ENCODE measurements at regions not wholly inside any gene's neighbourhood (a gene's known extent, or its start where the extent isn't known, plus 50 kb on each side); places are given as distances from the start of the nearest gene placed in this dataset.

DNA sequence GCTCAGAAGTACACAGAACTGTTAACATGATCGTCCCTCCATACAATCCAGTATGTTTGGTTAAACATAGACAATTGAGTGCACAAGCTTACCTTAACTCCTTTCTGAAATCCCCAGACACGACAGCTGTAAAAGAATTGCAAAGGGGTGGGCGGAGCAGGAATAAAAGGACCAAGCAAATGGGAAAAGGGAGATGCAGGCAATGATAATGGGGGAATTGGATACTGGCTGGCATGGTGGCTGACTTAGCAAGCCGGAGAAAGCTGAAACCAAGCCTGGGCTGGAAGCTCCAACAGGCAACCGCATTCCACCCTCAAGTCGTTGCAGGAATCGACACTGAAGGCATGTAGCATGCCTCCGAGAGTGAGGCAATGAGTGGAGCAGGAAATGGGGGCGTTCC, 96.8 kb upstream of the TMEM132C start:
- no peak for DNase-seq
- in situ Hi-C loops (cut with HindIII; ENCODE audit: low pct_ligation_motif_present, low pct_unique_long_range_greater_than_20kb, low sequenced_read_pairs): no loop called here

GRCh38 chr12:128178565-128178964, 88.4 kb upstream of the TMEM132C start:
- peak; percentile 90 for DNase-seq
- in situ Hi-C loops (cut with HindIII; ENCODE audit: low pct_ligation_motif_present, low pct_unique_long_range_greater_than_20kb, low sequenced_read_pairs): no loop called here

GRCh38 chr12:128178966-128179365, 88.0 kb upstream of the TMEM132C start:
- in situ Hi-C loops (cut with HindIII; ENCODE audit: low pct_ligation_motif_present, low pct_unique_long_range_greater_than_20kb, low sequenced_read_pairs): no loop called here
- DNase-seq: peak; percentile 97

DNA sequence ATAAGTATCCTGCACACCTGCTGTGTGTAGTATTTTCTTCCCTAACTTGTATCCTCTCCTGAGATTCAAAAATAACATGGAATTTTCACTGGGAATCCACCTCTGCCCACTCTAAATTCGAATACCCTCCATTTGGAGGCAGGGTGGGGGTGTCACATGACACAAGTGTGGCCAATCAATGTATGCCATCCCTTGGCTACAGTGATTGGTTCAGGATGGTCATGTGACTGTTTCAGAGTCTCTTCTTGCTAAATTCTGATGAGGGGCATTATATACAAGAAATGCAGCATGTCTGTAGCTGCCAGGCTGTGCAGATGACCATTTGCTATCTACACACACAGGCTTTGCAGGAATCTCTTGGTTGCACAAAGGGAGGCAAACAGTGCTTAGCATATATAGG, 86.8 kb upstream of the TMEM132C start:
- in situ Hi-C loops (cut with HindIII; ENCODE audit: low pct_ligation_motif_present, low pct_unique_long_range_greater_than_20kb, low sequenced_read_pairs): no loop called here

GRCh38 chr12:128190052-128190451, 76.9 kb upstream of the TMEM132C start:
- DNase-seq: no peak
- in situ Hi-C loops (cut with HindIII; ENCODE audit: low pct_ligation_motif_present, low pct_unique_long_range_greater_than_20kb, low sequenced_read_pairs): no loop called here

More for the DNA sequence above, 86.8 kb upstream of the TMEM132C start:
- no peak for DNase-seq

GRCh38 chr12:128190614-128191013, 76.4 kb upstream of the TMEM132C start:
- peak; percentile 68 for DNase-seq
- in situ Hi-C loops (cut with HindIII; ENCODE audit: low pct_ligation_motif_present, low pct_unique_long_range_greater_than_20kb, low sequenced_read_pairs): no loop called here

- no peak for DNase-seq
- in situ Hi-C loops (cut with HindIII; ENCODE audit: low pct_ligation_motif_present, low pct_unique_long_range_greater_than_20kb, low sequenced_read_pairs): no loop called here
Measured at GRCh38 chr12:128191380-128191779, 75.6 kb upstream of the TMEM132C start.

DNA sequence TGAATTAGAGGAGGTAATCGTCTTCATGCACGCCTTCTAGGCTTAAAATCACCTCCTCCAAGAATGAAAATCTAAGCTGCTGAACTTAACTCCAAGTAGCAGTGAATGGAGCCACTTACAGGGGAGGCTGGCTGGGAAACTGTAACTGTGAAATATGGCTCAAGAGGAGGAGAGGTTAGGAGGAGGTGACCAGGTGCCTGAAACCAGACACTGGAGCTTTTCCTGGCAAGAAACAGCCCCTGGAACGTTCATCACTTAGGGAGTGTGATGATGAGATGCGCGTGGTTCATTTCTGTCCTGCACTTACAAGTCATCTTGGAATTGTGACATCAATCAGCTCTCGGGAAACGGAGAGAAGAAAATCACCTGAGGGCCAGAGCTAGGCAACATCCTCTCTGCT, 62.3 kb upstream of the TMEM132C start:
- in situ Hi-C loops (cut with HindIII; ENCODE audit: low pct_ligation_motif_present, low pct_unique_long_range_greater_than_20kb, low sequenced_read_pairs): no loop called here
- no peak for DNase-seq

GRCh38 chr12:128205145-128205544, 61.8 kb upstream of the TMEM132C start:
- in situ Hi-C loops (cut with HindIII; ENCODE audit: low pct_ligation_motif_present, low pct_unique_long_range_greater_than_20kb, low sequenced_read_pairs): no loop called here
- DNase-seq: no peak

GRCh38 chr12:128205758-128206157, 61.2 kb upstream of the TMEM132C start:
- DNase-seq: no peak
- in situ Hi-C loops (cut with HindIII; ENCODE audit: low pct_ligation_motif_present, low pct_unique_long_range_greater_than_20kb, low sequenced_read_pairs): no loop called here

All from ACHN (cell line).